ENCODE measurements at regions not wholly inside any gene's neighbourhood (a gene's known extent, or its start where the extent isn't known, plus 50 kb on each side); places are given as distances from the start of the nearest gene placed in this dataset.

- Histone ChIP-seq H3K36me3 (no peaks in the 10 kb centered on the region), H3K4me1 (no peaks in the 10 kb centered on the region), H3K27ac (no peak overlapping the region), H3K9me3 (no peaks in the 10 kb centered on the region), H3K27me3 (ENCODE audit: low read depth) (no peaks in the 10 kb centered on the region), H3K4me3 (no peak overlapping the region)
- TF ChIP-seq CTCF (IDR thresholded peaks at IDR 0.05), result no peak
- DNase-seq (no peak), ATAC-seq (no peak)
- intact Hi-C loops (cut with DNase I), result no loop called here
These were observed 69.0 kb upstream of the SNX2 start for GRCh38 chr5:122705851-122706250.

DNA sequence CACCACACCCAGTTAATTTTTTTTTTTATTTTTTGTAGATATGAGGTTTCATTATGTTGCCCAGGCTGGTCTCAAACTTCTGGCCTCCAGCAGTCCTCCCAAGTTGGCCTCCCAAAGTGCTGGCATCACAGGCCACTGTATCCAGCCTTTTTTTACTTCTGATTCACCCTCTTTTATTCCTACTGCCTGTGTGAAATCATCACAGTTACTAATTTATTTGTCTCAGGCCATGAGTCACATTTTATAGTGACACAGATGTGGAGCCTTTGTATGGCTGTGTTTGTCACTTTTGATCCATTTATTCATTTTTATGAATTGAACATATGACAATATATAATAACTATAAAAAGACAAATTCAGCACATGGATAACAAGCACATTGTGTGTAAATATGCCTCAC, 67.1 kb upstream of the SNX2 start:
- Histone ChIP-seq H3K36me3 (no peaks in the 10 kb centered on the region), H3K4me3 (no peak overlapping the region), H3K4me1 (no peaks in the 10 kb centered on the region), H3K27me3 (ENCODE audit: low read depth) (no peaks in the 10 kb centered on the region), H3K27ac (no peak overlapping the region), H3K9me3 (no peaks in the 10 kb centered on the region)
- ATAC-seq, result no peak
- TF ChIP-seq CTCF (IDR thresholded peaks at IDR 0.05), result no peak
- intact Hi-C loops (cut with DNase I), result no loop called here
- DNase-seq, result no peak

GRCh38 chr5:122713041-122713440, 61.8 kb upstream of the SNX2 start:
- Histone ChIP-seq H3K4me3 (no peak overlapping the region), H3K36me3 (no peaks in the 10 kb centered on the region), H3K4me1 (no peaks in the 10 kb centered on the region), H3K9me3 (no peaks in the 10 kb centered on the region), H3K27ac (no peak overlapping the region), H3K27me3 (ENCODE audit: low read depth) (no peaks in the 10 kb centered on the region)
- TF ChIP-seq CTCF (IDR thresholded peaks at IDR 0.05), result no peak
- DNase-seq (no peak), ATAC-seq (no peak)
- intact Hi-C loops (cut with DNase I), result no loop called here

DNA sequence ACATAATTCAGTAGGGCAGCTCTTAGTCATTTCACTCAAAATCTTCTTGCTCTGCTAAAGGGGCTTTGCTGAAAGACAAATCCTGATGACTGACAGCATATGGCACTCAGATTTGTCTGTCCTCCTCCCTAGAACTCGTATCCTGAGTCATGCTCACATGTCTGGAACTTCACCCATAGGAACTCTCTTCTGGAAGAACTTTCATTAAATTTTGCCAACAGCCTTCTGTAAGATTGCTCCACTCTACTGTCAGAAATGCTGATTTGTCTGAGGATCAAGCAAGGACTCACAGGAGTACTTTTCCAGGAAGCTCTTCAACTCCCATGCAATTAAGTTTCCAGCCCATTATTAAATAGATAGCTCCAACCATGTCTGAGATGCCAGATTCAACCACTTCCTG, 59.8 kb upstream of the SNX2 start:
- Histone ChIP-seq H3K27me3 (ENCODE audit: low read depth) (no peaks in the 10 kb centered on the region), H3K9me3 (no peaks in the 10 kb centered on the region), H3K4me1 (no peaks in the 10 kb centered on the region), H3K27ac (no peak overlapping the region), H3K36me3 (no peaks in the 10 kb centered on the region), H3K4me3 (no peak overlapping the region)
- intact Hi-C loops (cut with DNase I), result no loop called here
- DNase-seq (no peak), ATAC-seq (no peak)
- TF ChIP-seq CTCF (IDR thresholded peaks at IDR 0.05), result no peak

DNA sequence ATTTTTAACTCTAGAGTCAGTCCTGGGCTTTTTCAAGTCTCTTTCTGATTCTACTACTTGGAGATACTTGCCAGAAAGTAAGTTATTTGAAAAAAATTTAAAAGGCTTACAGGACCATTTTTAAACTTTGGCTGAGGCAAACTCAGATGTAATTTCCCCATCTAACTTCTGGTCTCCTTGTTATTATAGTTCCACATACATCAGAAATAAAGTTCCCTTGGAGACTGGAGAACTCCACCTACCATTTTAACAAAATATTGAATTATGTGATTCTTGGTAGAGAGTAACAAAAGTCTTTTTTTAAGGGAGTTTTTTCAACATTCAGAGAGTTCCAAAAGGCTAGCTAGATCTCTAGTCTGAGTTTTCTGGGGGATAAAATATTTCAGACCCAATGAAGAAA, 56.3 kb upstream of the SNX2 start:
- TF ChIP-seq CTCF (IDR thresholded peaks at IDR 0.05), result no peak
- intact Hi-C loops (cut with DNase I), result no loop called here
- no peaks in the 10 kb centered on the region for H3K36me3 ChIP-seq
- H3K27me3 ChIP-seq (ENCODE audit: low read depth), result no peaks in the 10 kb centered on the region
- DNase-seq (no peak), ATAC-seq (no peak)
- H3K4me1 ChIP-seq, result no peaks in the 10 kb centered on the region
- no peak overlapping the region for H3K27ac ChIP-seq
- no peaks in the 10 kb centered on the region for H3K9me3 ChIP-seq
- no peak overlapping the region for H3K4me3 ChIP-seq
